PFSK-1 (cell line): ENCODE measurements at regions not wholly inside any gene's neighbourhood (a gene's known extent, or its start where the extent isn't known, plus 50 kb on each side); places are given as distances from the start of the nearest gene placed in this dataset.

Experiments used
- FOXP2 ChIP-seq: optimal IDR thresholded peaks from 2 replicates; pipeline ENCODE3; 2011; ENCODE audit warnings: borderline replicate concordance, control low read depth, inconsistent platforms; ENCODE audit not compliant: insufficient read depth; ENCODE audit errors: extremely low read length, extremely low read depth
- POLR2AphosphoS5 ChIP-seq: IDR thresholded peaks from 2 replicates; pipeline ENCODE4 v1.6.1; 2012; ENCODE audit warnings: low read depth, mild to moderate bottlenecking, control low read depth, low read length, moderate library complexity
- REST ChIP-seq, 2 experiments: IDR thresholded peaks; 2 replicates each; pipeline versions ENCODE4 v1.6.1 to v1.8.0; 2011 to 2012; ENCODE audit warnings: low read depth in 2 of 2, low read length in 2 of 2, control low read depth in 1 of 2, inconsistent platforms in 1 of 2, mild to moderate bottlenecking in 1 of 2, moderate library complexity in 1 of 2; ENCODE audit not compliant: insufficient read depth in 1 of 2
- SIN3A ChIP-seq: IDR thresholded peaks from 2 replicates; pipeline ENCODE4 v1.6.1; 2012; ENCODE audit warnings: mild to moderate bottlenecking, low read length, moderate library complexity, borderline replicate concordance; ENCODE audit not compliant: insufficient read depth
- TAF1 ChIP-seq: IDR thresholded peaks from 2 replicates; pipeline ENCODE4 v1.6.1; 2012; ENCODE audit warnings: low read length, control low read depth, borderline replicate concordance; ENCODE audit not compliant: insufficient read depth

DNA sequence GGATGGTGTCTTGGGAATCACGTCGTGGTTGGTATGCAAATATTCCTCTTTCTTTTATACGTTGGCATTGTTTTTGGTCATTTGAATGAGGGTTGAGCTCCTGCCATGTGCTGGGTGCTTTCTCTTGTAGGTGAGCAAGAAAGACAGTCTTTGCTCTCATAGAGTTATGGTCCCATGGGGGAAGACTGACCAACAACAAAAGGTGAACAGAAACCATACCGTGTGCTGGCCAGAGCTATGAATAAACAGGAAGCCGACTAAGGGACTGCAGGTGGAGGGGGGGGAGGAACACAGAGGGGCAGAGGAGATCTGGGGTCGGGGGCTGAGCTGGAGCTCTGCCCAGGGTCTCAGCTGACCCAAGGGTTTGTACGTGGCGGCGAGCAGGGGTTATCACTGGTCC is 245.3 kb downstream of the CTTN start:
- TF ChIP-seq FOXP2 (no peak), TAF1 (no peak), REST (IDR thresholded peaks at IDR 0.05; ENCODE audit: insufficient read depth in 1 of 2, low read depth in 2 of 2, low read length in 2 of 2) (no peak), SIN3A (no peak), POLR2AphosphoS5 (no peak)

GRCh38 chr11:70644343-70645060 is 246.2 kb downstream of the CTTN start:
- no peak for TF ChIP-seq SIN3A
- no peak for TF ChIP-seq TAF1
- TF ChIP-seq FOXP2, result no peak
- TF ChIP-seq REST (IDR thresholded peaks at IDR 0.05; ENCODE audit: insufficient read depth in 1 of 2, low read depth in 2 of 2, low read length in 2 of 2), result no peak
- TF ChIP-seq POLR2AphosphoS5, result no peak

DNA sequence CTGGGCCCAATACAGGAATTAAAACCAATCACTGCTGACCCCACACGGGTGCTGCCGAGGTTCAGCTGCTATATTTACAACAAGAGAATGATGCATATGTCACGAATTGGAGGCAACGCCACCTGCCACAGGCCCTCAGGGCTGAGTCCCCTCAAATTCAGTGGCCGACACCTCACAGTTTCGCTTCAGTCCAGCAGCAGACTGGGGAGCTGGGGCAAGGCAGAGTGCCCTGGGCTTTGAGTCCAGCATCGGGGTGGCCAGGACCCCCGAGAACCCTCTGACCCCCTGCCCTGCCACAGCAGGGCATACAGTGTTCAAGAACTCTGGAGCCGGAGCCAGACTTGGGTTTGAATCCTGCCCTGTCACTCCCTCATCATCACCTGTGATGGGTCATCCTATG is 247.2 kb downstream of the CTTN start:
- TF ChIP-seq TAF1 (no peak), POLR2AphosphoS5 (no peak), FOXP2 (no peak), SIN3A (no peak), REST (IDR thresholded peaks at IDR 0.05; ENCODE audit: insufficient read depth in 1 of 2, low read depth in 2 of 2, low read length in 2 of 2) (no peak)

- no peak for TF ChIP-seq POLR2AphosphoS5
- TF ChIP-seq SIN3A, result no peak
These were observed 248.1 kb downstream of the CTTN start for GRCh38 chr11:70646272-70647049.

DNA sequence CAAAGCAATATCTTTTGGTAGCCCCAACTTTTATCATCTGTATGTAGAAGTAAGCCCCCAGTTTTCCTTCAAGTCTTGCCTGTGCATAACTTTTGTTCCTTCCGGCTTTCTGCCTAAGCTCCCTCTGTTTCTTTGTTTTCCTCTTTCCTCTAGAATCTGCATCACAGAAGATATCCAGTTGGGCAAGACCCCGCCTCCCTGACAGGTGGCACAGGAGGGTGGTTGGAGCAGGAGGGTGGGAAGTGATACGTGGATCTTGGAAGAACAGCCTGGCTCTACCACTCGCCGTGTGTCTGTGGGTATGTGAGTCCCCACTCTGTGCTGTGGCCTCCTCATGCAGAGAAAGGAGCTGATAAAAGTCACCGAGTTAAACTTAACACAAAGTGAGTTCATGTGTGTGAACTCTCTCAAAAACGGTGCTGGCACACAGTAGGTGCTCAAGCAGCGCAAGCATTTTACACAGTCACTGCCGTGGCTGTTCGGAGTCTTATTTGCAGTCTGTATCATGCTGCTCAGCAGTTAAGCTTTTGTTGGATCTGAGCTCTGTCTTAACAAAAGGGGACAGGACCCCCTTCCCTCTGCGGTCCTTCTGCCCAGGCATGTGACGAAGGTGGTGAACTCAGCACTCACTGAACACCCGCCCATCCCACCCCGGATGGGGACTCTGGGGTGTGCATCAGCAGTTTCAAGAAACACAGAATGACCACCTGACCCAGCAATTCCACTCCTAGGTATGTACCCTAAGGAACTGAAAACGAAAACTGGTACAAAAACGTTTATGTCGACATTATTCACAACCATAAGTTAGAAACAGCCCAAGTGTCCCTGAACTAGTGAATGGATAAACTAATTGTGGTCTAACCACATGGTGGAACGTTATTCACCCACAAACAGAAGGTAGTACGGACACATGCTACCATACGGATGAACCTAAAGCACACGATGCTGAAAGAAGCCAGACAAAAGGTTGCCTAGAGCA is 249.1 kb downstream of the CTTN start:
- TF ChIP-seq SIN3A (no peak), REST (IDR thresholded peaks at IDR 0.05; ENCODE audit: insufficient read depth in 1 of 2, low read depth in 2 of 2, low read length in 2 of 2) (no peak), POLR2AphosphoS5 (no peak), FOXP2 (no peak), TAF1 (no peak)
